OCI-LY3 (cell line): ENCODE measurements at regions not wholly inside any gene's neighbourhood (a gene's known extent, or its start where the extent isn't known, plus 50 kb on each side); places are given as distances from the start of the nearest gene placed in this dataset.

Source experiments
- CTCF ChIP-seq: fragments of 200-600, 300-600 bp; sonication (generic); IDR thresholded peaks from 2 replicates; pipeline ENCODE4 v1.5.1; 2014; ENCODE audit warnings: antibody characterized with exemption, low read length, low read depth
- EZH2phosphoT487 ChIP-seq: fragments of 200-600 bp; shearing (Covaris generic); IDR thresholded peaks from 2 replicates; pipeline ENCODE4 v1.6.1; 2018; ENCODE audit warnings: antibody characterized with exemption, mixed run types, low read depth

DNA sequence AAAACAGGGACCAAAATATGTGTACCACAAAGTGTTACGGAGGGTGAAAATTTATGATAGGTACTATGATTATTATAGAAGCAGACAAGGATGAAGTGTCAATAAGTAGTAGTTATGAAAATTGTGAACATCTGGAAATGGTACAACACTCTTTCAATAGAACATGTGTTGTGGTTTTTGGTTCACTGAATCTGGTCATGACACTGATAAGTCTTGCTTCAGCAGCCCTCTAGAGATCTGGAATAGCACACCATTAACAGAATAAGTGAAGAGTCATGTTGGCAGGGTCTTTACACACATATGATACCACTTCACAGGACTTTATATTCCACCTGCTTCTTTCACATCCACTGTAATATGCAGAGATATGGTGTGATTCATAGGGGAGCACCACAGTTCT lies 985.2 kb upstream of the SEMA6D start:
- no peak for TF ChIP-seq CTCF
- no peak for TF ChIP-seq EZH2phosphoT487
